Gastroesophageal sphincter (tissue), 4 donors: ENCODE measurements at regions not wholly inside any gene's neighbourhood (a gene's known extent, or its start where the extent isn't known, plus 50 kb on each side); places are given as distances from the start of the nearest gene placed in this dataset.

Experiments used
- ATAC-seq: fragments of 150-250 bp; one replicate; pipeline ENCODE4 v1.9.1; 2016; ENCODE audit warnings: mild to moderate bottlenecking, moderate library complexity
- H3K27ac ChIP-seq, 4 donors: fragments of 200-600 bp; sonication (generic) in 3 of 4; 1 replicate in 3 of 4; 2 replicates in 1 of 4; pipeline ENCODE4 v1.5.1; 2016 to 2019
- H3K27me3 ChIP-seq: fragments of 200-600 bp; sonication (generic); one replicate; pipeline ENCODE4 v1.5.1; 2019
- H3K36me3 ChIP-seq, 2 donors: fragments of 200-600 bp; sonication (generic); one replicate each; pipeline ENCODE4 v1.5.1; 2019; ENCODE audit warnings: control low read depth in 1 of 2
- H3K4me1 ChIP-seq, 3 donors: fragments of 200-600 bp; sonication (generic); 1 replicate in 2 of 3; 2 replicates in 1 of 3; pipeline ENCODE4 v1.5.1; 2016 to 2019; ENCODE audit warnings: control low read depth in 2 of 3
- H3K4me3 ChIP-seq, 2 donors: fragments of 200-600 bp; sonication (generic); one replicate each; pipeline ENCODE4 v1.5.1; 2019; ENCODE audit warnings: mild to moderate bottlenecking in 1 of 2, moderate library complexity in 1 of 2
- H3K9me3 ChIP-seq, 3 donors: fragments of 200-600 bp; sonication (generic); one replicate each; pipeline ENCODE4 v1.5.1; 2017 to 2019; ENCODE audit warnings: control low read depth in 2 of 3
- CTCF ChIP-seq, 4 experiments: fragments of 200-600 bp in 2 of 4; fragments of 450-650 bp in 2 of 4; sonication (generic) in 1 of 4; IDR thresholded peaks; one replicate each; pipeline ENCODE4 v1.5.1; 2017 to 2019; ENCODE audit warnings: antibody characterized with exemption in 4 of 4, mild to moderate bottlenecking in 2 of 4, moderate library complexity in 2 of 4
- EP300 ChIP-seq: sonication (generic); formaldehyde crosslinking; IDR thresholded peaks from one replicate; pipeline ENCODE4 v1.6.1; 2017; ENCODE audit warnings: antibody characterized with exemption, mild to moderate bottlenecking
- POLR2A ChIP-seq, 2 donors: fragments of 450-650 bp; IDR thresholded peaks; one replicate each; pipeline ENCODE4 v1.6.1; 2017; ENCODE audit warnings: antibody characterized with exemption in 2 of 2, mild to moderate bottlenecking in 2 of 2, moderate library complexity in 1 of 2
- POLR2AphosphoS5 ChIP-seq: sonication (generic); formaldehyde crosslinking; IDR thresholded peaks from one replicate; pipeline ENCODE4 v1.6.1; 2017; ENCODE audit warnings: antibody characterized with exemption
- WGBS, 2 donors: methylation state at CpG; one replicate each; pipeline ENCODE4 v1.1.5; 2018; ENCODE audit warnings: low coverage in 1 of 2; 5-methylcytosine and 5-hydroxymethylcytosine counted together

- H3K4me1 ChIP-seq = no peaks in the 10 kb centered on the region
- no peak overlapping the region for H3K27ac ChIP-seq
- H3K9me3 ChIP-seq = no peaks in the 10 kb centered on the region
- H3K4me3 ChIP-seq = no peak overlapping the region
- 85 to 94% methylated on average over 1 of the region's 1 CpG for WGBS, 2 donors
- no peaks in the 10 kb centered on the region for H3K36me3 ChIP-seq
- ATAC-seq = no peak
- H3K27me3 ChIP-seq = no peaks in the 10 kb centered on the region
- TF ChIP-seq EP300 = no peak
- no peak for TF ChIP-seq POLR2AphosphoS5
- no peak for TF ChIP-seq CTCF (IDR thresholded peaks at IDR 0.05)
- TF ChIP-seq POLR2A (IDR thresholded peaks at IDR 0.05) = no peak
Measured at GRCh38 chrX:39104745-39105144, 303.5 kb downstream of the MID1IP1 start.

GRCh38 chrX:39112143-39112542 lies 310.9 kb downstream of the MID1IP1 start:
- Histone ChIP-seq H3K4me1 (no peaks in the 10 kb centered on the region), H3K9me3 (peaks cover 0 to 8% (median 0%) of the 10 kb centered on the region in 3 donors), H3K27ac (no peak overlapping the region), H3K27me3 (no peaks in the 10 kb centered on the region), H3K36me3 (no peaks in the 10 kb centered on the region), H3K4me3 (no peak overlapping the region)
- TF ChIP-seq EP300 = no peak
- TF ChIP-seq POLR2A (IDR thresholded peaks at IDR 0.05) = no peak
- no peak for ATAC-seq
- 67% methylated on average over 1 of the region's 3 CpGs; no CpG with 5 or more reads in 1 of the 2 donors for WGBS, 2 donors

- Histone ChIP-seq H3K36me3 (no peaks in the 10 kb centered on the region), H3K27ac (no peak overlapping the region), H3K27me3 (no peaks in the 10 kb centered on the region), H3K4me1 (no peaks in the 10 kb centered on the region), H3K9me3 (peaks cover 0 to 8% (median 0%) of the 10 kb centered on the region in 3 donors), H3K4me3 (no peak overlapping the region)
- TF ChIP-seq CTCF (IDR thresholded peaks at IDR 0.05) (no peak), POLR2AphosphoS5 (no peak), EP300 (no peak), POLR2A (IDR thresholded peaks at IDR 0.05) (no peak)
- no peak for ATAC-seq
Measured at GRCh38 chrX:39115166-39115565, 313.9 kb downstream of the MID1IP1 start.

GRCh38 chrX:39117101-39117500 lies 315.8 kb downstream of the MID1IP1 start:
- no peak for ATAC-seq
- Histone ChIP-seq H3K36me3 (no peaks in the 10 kb centered on the region), H3K27ac (no peak overlapping the region), H3K4me3 (no peak overlapping the region), H3K4me1 (no peaks in the 10 kb centered on the region), H3K27me3 (no peaks in the 10 kb centered on the region), H3K9me3 (no peaks in the 10 kb centered on the region)
- WGBS, 2 donors = 57 to 72% methylated on average over 2 of the region's 2 CpGs
- TF ChIP-seq POLR2A (IDR thresholded peaks at IDR 0.05) (no peak), POLR2AphosphoS5 (no peak), CTCF (IDR thresholded peaks at IDR 0.05) (no peak), EP300 (no peak)

- no peak for ATAC-seq
- H3K4me1 ChIP-seq = no peaks in the 10 kb centered on the region
- 86% methylated on average over 1 of the region's 1 CpG; no CpG with 5 or more reads in 1 of the 2 donors for WGBS, 2 donors
- no peak overlapping the region for H3K4me3 ChIP-seq
- H3K36me3 ChIP-seq = no peaks in the 10 kb centered on the region
- H3K27me3 ChIP-seq = no peaks in the 10 kb centered on the region
- TF ChIP-seq POLR2A (IDR thresholded peaks at IDR 0.05) (no peak), POLR2AphosphoS5 (no peak), EP300 (no peak), CTCF (IDR thresholded peaks at IDR 0.05) (no peak)
- no peak overlapping the region for H3K27ac ChIP-seq
- H3K9me3 ChIP-seq = no peaks in the 10 kb centered on the region
Measured at GRCh38 chrX:39121903-39122302, 320.6 kb downstream of the MID1IP1 start.
